ENCODE measurements at regions not wholly inside any gene's neighbourhood (a gene's known extent, or its start where the extent isn't known, plus 50 kb on each side); places are given as distances from the start of the nearest gene placed in this dataset.

GRCh38 chr16:5366126-5366525, 268.5 kb upstream of the EEF2KMT start:
- TF ChIP-seq POLR2A (IDR thresholded peaks at IDR 0.05) (no peak), POLR2AphosphoS5 (IDR thresholded peaks at IDR 0.05) (no peak)
- no peaks in the 10 kb centered on the region for H3K36me3 ChIP-seq
- no peak overlapping the region for H3K4me3 ChIP-seq
- H3K4me1 ChIP-seq: no peaks in the 10 kb centered on the region
- DNase-seq (ENCODE audit: low spot score in 2 of 2): no peak
- H3K9me3 ChIP-seq: no peaks in the 10 kb centered on the region
- H3K27me3 ChIP-seq: no peaks in the 10 kb centered on the region
- no peak overlapping the region for H3K27ac ChIP-seq
- intact Hi-C loops (cut with DNase I; ENCODE audit: low total_unique reads): no loop called here

- no peaks in the 10 kb centered on the region for H3K27me3 ChIP-seq
- TF ChIP-seq POLR2AphosphoS5 (IDR thresholded peaks at IDR 0.05): no peak
- no peak for TF ChIP-seq CTCF (IDR thresholded peaks at IDR 0.05)
- no peak for TF ChIP-seq POLR2A (IDR thresholded peaks at IDR 0.05)
- no peaks in the 10 kb centered on the region for H3K36me3 ChIP-seq
- no peak for DNase-seq (ENCODE audit: low spot score in 2 of 2)
- no peak overlapping the region for H3K4me3 ChIP-seq
- intact Hi-C loops (cut with DNase I; ENCODE audit: low total_unique reads): no loop called here
- H3K9me3 ChIP-seq: no peaks in the 10 kb centered on the region
- no peak overlapping the region for H3K27ac ChIP-seq
- no peaks in the 10 kb centered on the region for H3K4me1 ChIP-seq
Observed at GRCh38 chr16:5364186-5364585, 266.6 kb upstream of the EEF2KMT start.

- intact Hi-C loops (cut with DNase I; ENCODE audit: low total_unique reads): no loop called here
- H3K4me3 ChIP-seq: no peak overlapping the region
- H3K27me3 ChIP-seq: no peaks in the 10 kb centered on the region
- H3K27ac ChIP-seq: no peak overlapping the region
- no peaks in the 10 kb centered on the region for H3K9me3 ChIP-seq
- no peaks in the 10 kb centered on the region for H3K36me3 ChIP-seq
- DNase-seq (ENCODE audit: low spot score in 2 of 2): no peak
- H3K4me1 ChIP-seq: no peaks in the 10 kb centered on the region
- TF ChIP-seq CTCF (IDR thresholded peaks at IDR 0.05) (no peak), POLR2A (IDR thresholded peaks at IDR 0.05) (no peak), POLR2AphosphoS5 (IDR thresholded peaks at IDR 0.05) (no peak)
Observed at GRCh38 chr16:5361322-5361721, 263.7 kb upstream of the EEF2KMT start.

- no peak for TF ChIP-seq POLR2A (IDR thresholded peaks at IDR 0.05)
- no peak for TF ChIP-seq CTCF (IDR thresholded peaks at IDR 0.05)
- no peak for TF ChIP-seq POLR2AphosphoS5 (IDR thresholded peaks at IDR 0.05)
- Histone ChIP-seq H3K27me3 (no peaks in the 10 kb centered on the region), H3K4me1 (no peaks in the 10 kb centered on the region), H3K27ac (no peak overlapping the region), H3K36me3 (no peaks in the 10 kb centered on the region), H3K4me3 (no peak overlapping the region), H3K9me3 (no peaks in the 10 kb centered on the region)
- intact Hi-C loops (cut with DNase I; ENCODE audit: low total_unique reads): no loop called here
- no peak for DNase-seq (ENCODE audit: low spot score in 2 of 2)
Observed at GRCh38 chr16:5354645-5355044, 257.1 kb upstream of the EEF2KMT start.

- TF ChIP-seq POLR2AphosphoS5 (IDR thresholded peaks at IDR 0.05) (no peak), CTCF (IDR thresholded peaks at IDR 0.05) (no peak), POLR2A (IDR thresholded peaks at IDR 0.05) (no peak)
- no peak for DNase-seq (ENCODE audit: low spot score in 2 of 2)
- H3K4me1 ChIP-seq: no peaks in the 10 kb centered on the region
- H3K36me3 ChIP-seq: no peaks in the 10 kb centered on the region
- no peak overlapping the region for H3K27ac ChIP-seq
- no peak overlapping the region for H3K4me3 ChIP-seq
- peaks cover 0 to 4% of the 10 kb centered on the region in 2 donors for H3K27me3 ChIP-seq
- intact Hi-C loops (cut with DNase I; ENCODE audit: low total_unique reads): no loop called here
- H3K9me3 ChIP-seq: no peaks in the 10 kb centered on the region
Observed at GRCh38 chr16:5349670-5350517, 252.3 kb upstream of the EEF2KMT start.

Data from breast epithelium (tissue), 4 donors.